ENCODE measurements at regions not wholly inside any gene's neighbourhood (a gene's known extent, or its start where the extent isn't known, plus 50 kb on each side); places are given as distances from the start of the nearest gene placed in this dataset.

GRCh38 chr2:120545521-120546047, 190.1 kb upstream of the GLI2 start:
- no peak for ATAC-seq (replicated peaks)
- Mint-ChIP-seq H3K27me3 (peaks cover 8% of the 10 kb centered on the region), H3K27ac (no peak overlapping the region), H3K9me3 (no peaks in the 10 kb centered on the region), H3K4me3 (no peak overlapping the region), H3K4me1 (no peaks in the 10 kb centered on the region), H3K36me3 (ENCODE audit: low read depth) (no peaks in the 10 kb centered on the region)

- H3K27me3 Mint-ChIP-seq = peaks cover 6% of the 10 kb centered on the region
- H3K4me1 Mint-ChIP-seq = no peaks in the 10 kb centered on the region
- H3K4me3 Mint-ChIP-seq = no peak overlapping the region
- H3K9me3 Mint-ChIP-seq = no peaks in the 10 kb centered on the region
- no peaks in the 10 kb centered on the region for H3K36me3 Mint-ChIP-seq (ENCODE audit: low read depth)
- H3K27ac Mint-ChIP-seq = no peak overlapping the region
- no peak for ATAC-seq (replicated peaks)
These were observed 189.4 kb upstream of the GLI2 start for GRCh38 chr2:120546048-120546864.

- H3K4me1 Mint-ChIP-seq = no peaks in the 10 kb centered on the region
- ATAC-seq (replicated peaks) = no peak
- peaks cover 5% of the 10 kb centered on the region for H3K27me3 Mint-ChIP-seq
- H3K9me3 Mint-ChIP-seq = no peaks in the 10 kb centered on the region
- H3K4me3 Mint-ChIP-seq = no peak overlapping the region
- no peak overlapping the region for H3K27ac Mint-ChIP-seq
- no peaks in the 10 kb centered on the region for H3K36me3 Mint-ChIP-seq (ENCODE audit: low read depth)
These were observed 188.7 kb upstream of the GLI2 start for GRCh38 chr2:120546865-120547390.

- H3K9me3 Mint-ChIP-seq = no peaks in the 10 kb centered on the region
- no peaks in the 10 kb centered on the region for H3K36me3 Mint-ChIP-seq (ENCODE audit: low read depth)
- H3K27me3 Mint-ChIP-seq = peaks cover 7% of the 10 kb centered on the region
- H3K4me3 Mint-ChIP-seq = no peak overlapping the region
- H3K4me1 Mint-ChIP-seq = no peaks in the 10 kb centered on the region
- H3K27ac Mint-ChIP-seq = no peak overlapping the region
- ATAC-seq (replicated peaks) = no peak
These were observed 188.0 kb upstream of the GLI2 start for GRCh38 chr2:120547662-120548061.

GRCh38 chr2:120548627-120549608, 186.8 kb upstream of the GLI2 start:
- Mint-ChIP-seq H3K27me3 (peaks cover 16% of the 10 kb centered on the region), H3K36me3 (ENCODE audit: low read depth) (no peaks in the 10 kb centered on the region), H3K4me1 (no peaks in the 10 kb centered on the region)

GRCh38 chr2:120549841-120550240, 185.8 kb upstream of the GLI2 start:
- no peaks in the 10 kb centered on the region for H3K9me3 Mint-ChIP-seq
- H3K27me3 Mint-ChIP-seq = peaks cover 23% of the 10 kb centered on the region
- no peak for ATAC-seq (replicated peaks)
- H3K27ac Mint-ChIP-seq = no peak overlapping the region
- no peaks in the 10 kb centered on the region for H3K4me1 Mint-ChIP-seq
- H3K4me3 Mint-ChIP-seq = no peak overlapping the region
- H3K36me3 Mint-ChIP-seq (ENCODE audit: low read depth) = no peaks in the 10 kb centered on the region

More at GRCh38 chr2:120548627-120549608, 186.8 kb upstream of the GLI2 start:
- H3K27ac Mint-ChIP-seq = no peak overlapping the region
- no peak overlapping the region for H3K4me3 Mint-ChIP-seq
- ATAC-seq (replicated peaks) = no peak
- H3K9me3 Mint-ChIP-seq = no peaks in the 10 kb centered on the region

- Mint-ChIP-seq H3K36me3 (ENCODE audit: low read depth) (no peaks in the 10 kb centered on the region), H3K4me1 (no peaks in the 10 kb centered on the region)
These were observed 185.4 kb upstream of the GLI2 start for GRCh38 chr2:120550282-120550681.

GRCh38 chr2:120550893-120551446, 184.7 kb upstream of the GLI2 start:
- no peak for ATAC-seq (replicated peaks)
- no peaks in the 10 kb centered on the region for H3K9me3 Mint-ChIP-seq
- no peaks in the 10 kb centered on the region for H3K36me3 Mint-ChIP-seq (ENCODE audit: low read depth)

More at GRCh38 chr2:120550282-120550681, 185.4 kb upstream of the GLI2 start:
- H3K9me3 Mint-ChIP-seq = no peaks in the 10 kb centered on the region
- peaks cover 24% of the 10 kb centered on the region for H3K27me3 Mint-ChIP-seq
- no peak for ATAC-seq (replicated peaks)
- H3K27ac Mint-ChIP-seq = no peak overlapping the region
- no peak overlapping the region for H3K4me3 Mint-ChIP-seq

GRCh38 chr2:120551522-120551921, 184.1 kb upstream of the GLI2 start:
- Mint-ChIP-seq H3K4me1 (no peaks in the 10 kb centered on the region), H3K36me3 (ENCODE audit: low read depth) (no peaks in the 10 kb centered on the region), H3K4me3 (no peak overlapping the region), H3K27me3 (peaks cover 24% of the 10 kb centered on the region), H3K9me3 (no peaks in the 10 kb centered on the region), H3K27ac (no peak overlapping the region)
- no peak for ATAC-seq (replicated peaks)

More at GRCh38 chr2:120550893-120551446, 184.7 kb upstream of the GLI2 start:
- no peaks in the 10 kb centered on the region for H3K4me1 Mint-ChIP-seq
- no peak overlapping the region for H3K27ac Mint-ChIP-seq
- H3K27me3 Mint-ChIP-seq = peaks cover 20% of the 10 kb centered on the region
- no peak overlapping the region for H3K4me3 Mint-ChIP-seq

- H3K27ac Mint-ChIP-seq = no peak overlapping the region
- H3K4me1 Mint-ChIP-seq = no peaks in the 10 kb centered on the region
- no peak for ATAC-seq (replicated peaks)
- H3K27me3 Mint-ChIP-seq = peaks cover 24% of the 10 kb centered on the region
- H3K9me3 Mint-ChIP-seq = no peaks in the 10 kb centered on the region
- H3K4me3 Mint-ChIP-seq = no peak overlapping the region
- no peaks in the 10 kb centered on the region for H3K36me3 Mint-ChIP-seq (ENCODE audit: low read depth)
These were observed 183.6 kb upstream of the GLI2 start for GRCh38 chr2:120552079-120552478.

- peak; percentile 60 for ATAC-seq (replicated peaks)
- no peak overlapping the region for H3K4me3 Mint-ChIP-seq
- H3K4me1 Mint-ChIP-seq = no peaks in the 10 kb centered on the region
- H3K27ac Mint-ChIP-seq = no peak overlapping the region
- no peaks in the 10 kb centered on the region for H3K36me3 Mint-ChIP-seq (ENCODE audit: low read depth)
- H3K27me3 Mint-ChIP-seq = peaks cover 26% of the 10 kb centered on the region
- H3K9me3 Mint-ChIP-seq = no peaks in the 10 kb centered on the region
These were observed 182.7 kb upstream of the GLI2 start for GRCh38 chr2:120552800-120553481.

GRCh38 chr2:120554625-120555032, 181.0 kb upstream of the GLI2 start:
- Mint-ChIP-seq H3K4me3 (no peak overlapping the region), H3K9me3 (no peaks in the 10 kb centered on the region), H3K36me3 (ENCODE audit: low read depth) (no peaks in the 10 kb centered on the region), H3K27ac (no peak overlapping the region), H3K27me3 (peaks cover 36% of the 10 kb centered on the region), H3K4me1 (no peaks in the 10 kb centered on the region)
- no peak for ATAC-seq (replicated peaks)

GRCh38 chr2:120555092-120555491, 180.6 kb upstream of the GLI2 start:
- Mint-ChIP-seq H3K9me3 (no peaks in the 10 kb centered on the region), H3K4me1 (no peaks in the 10 kb centered on the region), H3K27ac (no peak overlapping the region), H3K4me3 (no peak overlapping the region), H3K27me3 (peaks cover 36% of the 10 kb centered on the region), H3K36me3 (ENCODE audit: low read depth) (no peaks in the 10 kb centered on the region)
- ATAC-seq (replicated peaks) = no peak

GRCh38 chr2:120556911-120557310, 178.8 kb upstream of the GLI2 start:
- no peak for ATAC-seq (replicated peaks)
- H3K36me3 Mint-ChIP-seq (ENCODE audit: low read depth) = no peaks in the 10 kb centered on the region
- peaks cover 36% of the 10 kb centered on the region for H3K27me3 Mint-ChIP-seq
- no peak overlapping the region for H3K4me3 Mint-ChIP-seq
- no peaks in the 10 kb centered on the region for H3K9me3 Mint-ChIP-seq
- H3K27ac Mint-ChIP-seq = no peak overlapping the region
- H3K4me1 Mint-ChIP-seq = no peaks in the 10 kb centered on the region

All from activated T-helper 17 cell treated with anti-CD3 and anti-CD28 coated beads, Interleukin-2, amount 50 U/mL, for 72 hours (primary cell).